RWPE2 (cell line): ENCODE measurements at regions not wholly inside any gene's neighbourhood (a gene's known extent, or its start where the extent isn't known, plus 50 kb on each side); places are given as distances from the start of the nearest gene placed in this dataset.

Source experiments
- ATAC-seq: fragments of 200-7000 bp; cut with Tn5 transposase; 3 replicates; pipeline ENCODE4 v1.9.1; 2021; ENCODE audit warnings: low read depth
- DNase-seq: peaks from one replicate; pipeline ENCODE4 v3.0.0-alpha.2; 2020; ENCODE audit warnings: low spot score
- H3K27ac ChIP-seq: fragments of 450-650 bp; 2 replicates; pipeline ENCODE4 v1.5.1; 2017; ENCODE audit warnings: mild to moderate bottlenecking; ENCODE audit not compliant: poor library complexity, severe bottlenecking
- H3K27me3 ChIP-seq: fragments of 250-450 bp; sonication (Bioruptor Pico); 2 replicates; pipeline ENCODE4 v1.5.1; 2021; ENCODE audit warnings: mild to moderate bottlenecking, moderate library complexity; ENCODE audit not compliant: insufficient read depth, poor library complexity, severe bottlenecking
- H3K36me3 ChIP-seq: fragments of 250-450 bp; sonication (Bioruptor Pico); 2 replicates; pipeline ENCODE4 v1.5.1; 2020; ENCODE audit warnings: low read depth, mild to moderate bottlenecking, moderate library complexity
- H3K4me1 ChIP-seq: fragments of 250-450 bp; sonication (Bioruptor Pico); 2 replicates; pipeline ENCODE4 v1.5.1; 2021; ENCODE audit warnings: mild to moderate bottlenecking, moderate library complexity; ENCODE audit not compliant: insufficient read depth, poor library complexity, severe bottlenecking
- H3K4me3 ChIP-seq: fragments of 250-450 bp; sonication (Bioruptor Pico); 2 replicates; pipeline ENCODE4 v1.5.1; 2021; ENCODE audit warnings: mild to moderate bottlenecking, moderate library complexity; ENCODE audit not compliant: severe bottlenecking
- H3K9me3 ChIP-seq: fragments of 250-450 bp; sonication (Bioruptor Pico); 2 replicates; pipeline ENCODE4 v1.5.1; 2021; ENCODE audit warnings: mild to moderate bottlenecking, moderate library complexity; ENCODE audit not compliant: severe bottlenecking
- CTCF ChIP-seq: fragments of 450-650 bp; IDR thresholded peaks from one replicate; pipeline ENCODE4 v1.5.1; 2017; ENCODE audit warnings: mild to moderate bottlenecking, moderate library complexity; ENCODE audit not compliant: poor library complexity, severe bottlenecking

- Histone ChIP-seq H3K9me3 (no peaks in the 10 kb centered on the region), H3K36me3 (no peaks in the 10 kb centered on the region), H3K27me3 (no peaks in the 10 kb centered on the region), H3K4me3 (no peak overlapping the region), H3K4me1 (peaks cover 35% of the 10 kb centered on the region), H3K27ac (peak overlapping the region; percentile 85)
- ATAC-seq = no peak
- TF ChIP-seq CTCF = no peak
- no peak for DNase-seq
Observed at GRCh38 chr15:45854455-45855202, 219.8 kb downstream of the SQOR start.

GRCh38 chr15:45855210-45855906 lies 220.5 kb downstream of the SQOR start:
- Histone ChIP-seq H3K36me3 (no peaks in the 10 kb centered on the region), H3K27me3 (no peaks in the 10 kb centered on the region), H3K27ac (peak overlapping the region; percentile 85), H3K4me3 (no peak overlapping the region), H3K4me1 (peaks cover 35% of the 10 kb centered on the region), H3K9me3 (no peaks in the 10 kb centered on the region)
- TF ChIP-seq CTCF = peak; percentile 34
- no peak for DNase-seq
- peak; percentile 54 for ATAC-seq

- DNase-seq = no peak
- Histone ChIP-seq H3K27ac (peak overlapping the region; percentile 85), H3K4me1 (peaks cover 35% of the 10 kb centered on the region), H3K27me3 (no peaks in the 10 kb centered on the region), H3K36me3 (no peaks in the 10 kb centered on the region), H3K4me3 (no peak overlapping the region), H3K9me3 (no peaks in the 10 kb centered on the region)
- peak; percentile 97 for ATAC-seq
- peak; percentile 19 for TF ChIP-seq CTCF
Observed at GRCh38 chr15:45855907-45856579, 221.2 kb downstream of the SQOR start.

GRCh38 chr15:45857291-45857690 lies 222.5 kb downstream of the SQOR start:
- no peaks in the 10 kb centered on the region for H3K27me3 ChIP-seq
- H3K27ac ChIP-seq = peak overlapping the region; percentile 85
- H3K36me3 ChIP-seq = no peaks in the 10 kb centered on the region
- no peaks in the 10 kb centered on the region for H3K9me3 ChIP-seq
- H3K4me1 ChIP-seq = peaks cover 41% of the 10 kb centered on the region
- TF ChIP-seq CTCF = no peak
- DNase-seq (no peak), ATAC-seq (no peak)
- no peak overlapping the region for H3K4me3 ChIP-seq
